ENCODE measurements at regions not wholly inside any gene's neighbourhood (a gene's known extent, or its start where the extent isn't known, plus 50 kb on each side); places are given as distances from the start of the nearest gene placed in this dataset.
"Not testable (repeated sequence)": the region's sequence is repeated elsewhere in the genome, so short reads cannot be mapped to it uniquely, and the experiment has no call there.

DNA sequence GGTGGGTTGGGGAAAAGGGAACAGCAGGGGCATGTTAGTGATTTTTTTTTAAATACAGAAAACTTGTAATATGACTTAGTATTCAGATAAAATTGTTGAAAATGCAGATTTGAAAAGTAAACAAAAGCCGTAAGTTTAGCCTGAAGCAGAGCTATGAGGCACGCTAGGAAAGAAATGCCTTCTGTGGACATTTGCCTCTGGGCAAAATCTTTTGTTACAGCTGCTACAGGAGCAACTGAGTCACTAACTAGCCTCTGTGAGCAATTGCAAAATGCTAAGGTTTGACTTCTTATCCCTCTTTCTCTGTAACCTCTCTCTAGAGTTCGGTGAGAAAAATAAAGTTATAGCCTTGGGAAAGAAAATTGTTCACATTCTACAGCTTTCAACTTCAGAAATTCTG, 350.0 kb downstream of the SLC7A11 start:
- Histone ChIP-seq H3K27me3 (no peaks in the 10 kb centered on the region), H3K36me3 (no peaks in the 10 kb centered on the region), H3K4me1 (no peaks in the 10 kb centered on the region), H3K9me3 (peaks cover 0 to 3% of the 10 kb centered on the region in 2 donors), H3K27ac (no peak overlapping the region), H3K4me3 (no peak overlapping the region)
- no peak for DNase-seq
- TF ChIP-seq, protein P1, sequence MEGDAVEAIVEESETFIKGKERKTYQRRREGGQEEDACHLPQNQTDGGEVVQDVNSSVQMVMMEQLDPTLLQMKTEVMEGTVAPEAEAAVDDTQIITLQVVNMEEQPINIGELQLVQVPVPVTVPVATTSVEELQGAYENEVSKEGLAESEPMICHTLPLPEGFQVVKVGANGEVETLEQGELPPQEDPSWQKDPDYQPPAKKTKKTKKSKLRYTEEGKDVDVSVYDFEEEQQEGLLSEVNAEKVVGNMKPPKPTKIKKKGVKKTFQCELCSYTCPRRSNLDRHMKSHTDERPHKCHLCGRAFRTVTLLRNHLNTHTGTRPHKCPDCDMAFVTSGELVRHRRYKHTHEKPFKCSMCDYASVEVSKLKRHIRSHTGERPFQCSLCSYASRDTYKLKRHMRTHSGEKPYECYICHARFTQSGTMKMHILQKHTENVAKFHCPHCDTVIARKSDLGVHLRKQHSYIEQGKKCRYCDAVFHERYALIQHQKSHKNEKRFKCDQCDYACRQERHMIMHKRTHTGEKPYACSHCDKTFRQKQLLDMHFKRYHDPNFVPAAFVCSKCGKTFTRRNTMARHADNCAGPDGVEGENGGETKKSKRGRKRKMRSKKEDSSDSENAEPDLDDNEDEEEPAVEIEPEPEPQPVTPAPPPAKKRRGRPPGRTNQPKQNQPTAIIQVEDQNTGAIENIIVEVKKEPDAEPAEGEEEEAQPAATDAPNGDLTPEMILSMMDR (IDR thresholded peaks at IDR 0.05) = no peak
- no peak for TF ChIP-seq POLR2A (IDR thresholded peaks at IDR 0.05)
- intact Hi-C loops (cut with DNase I; ENCODE audit: low total_unique reads) = no loop called here

DNA sequence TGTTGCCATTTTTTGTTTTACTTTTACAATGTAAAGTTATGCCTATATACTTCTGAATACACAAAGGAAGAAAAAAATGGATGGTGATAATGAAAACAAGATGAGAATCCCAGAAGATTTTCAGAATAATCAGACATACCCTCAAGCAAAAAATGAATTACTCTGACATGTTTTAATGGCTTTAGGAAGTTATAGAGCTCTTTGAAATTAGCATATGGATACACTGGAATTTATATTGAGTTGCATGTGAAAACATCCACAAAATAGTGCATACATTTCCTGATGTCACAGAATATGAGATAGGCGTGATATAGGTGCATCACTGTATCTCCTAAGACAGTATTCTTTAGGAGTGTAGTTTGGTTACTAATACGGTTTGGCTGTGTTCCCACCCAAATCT, 351.3 kb downstream of the SLC7A11 start:
- no peak for TF ChIP-seq POLR2A (IDR thresholded peaks at IDR 0.05)
- TF ChIP-seq, protein P1 (IDR thresholded peaks at IDR 0.05) = no peak
- H3K27me3 ChIP-seq = no peaks in the 10 kb centered on the region

DNA sequence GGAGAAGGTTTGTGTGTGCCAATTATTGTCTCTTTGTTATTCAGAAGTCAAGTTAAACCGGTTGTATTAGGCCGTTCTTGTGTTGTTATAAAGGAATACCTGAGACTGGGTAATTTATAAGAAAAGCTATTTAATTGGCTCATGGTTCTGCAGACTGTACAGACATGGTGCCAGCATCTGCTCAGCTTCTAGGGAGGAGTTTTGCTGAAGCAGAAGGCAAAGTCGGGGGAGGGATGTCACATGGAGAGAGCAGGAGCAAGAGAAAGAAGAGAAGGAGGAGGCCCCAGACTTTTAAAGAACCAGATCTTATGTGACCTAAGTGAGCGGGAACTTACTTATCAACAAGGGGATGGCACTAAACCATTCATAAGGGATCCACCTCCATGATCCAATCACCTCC, 349.3 kb upstream of the PCDH18 start:
- no peaks in the 10 kb centered on the region for H3K27me3 ChIP-seq
- no peak for DNase-seq
- no peaks in the 10 kb centered on the region for H3K9me3 ChIP-seq
- no peak for TF ChIP-seq POLR2A (IDR thresholded peaks at IDR 0.05)
- TF ChIP-seq, protein P1 (IDR thresholded peaks at IDR 0.05) = no peak
- no peak overlapping the region for H3K27ac ChIP-seq
- H3K4me1 ChIP-seq = no peaks in the 10 kb centered on the region
- H3K36me3 ChIP-seq = no peaks in the 10 kb centered on the region
- H3K4me3 ChIP-seq = no peak overlapping the region
- intact Hi-C loops (cut with DNase I; ENCODE audit: low total_unique reads) = no loop called here

More for the DNA sequence above, 351.3 kb downstream of the SLC7A11 start:
- no peak overlapping the region for H3K4me3 ChIP-seq
- DNase-seq = no peak
- H3K9me3 ChIP-seq = peaks cover 0 to 3% of the 10 kb centered on the region in 2 donors
- H3K4me1 ChIP-seq = no peaks in the 10 kb centered on the region
- H3K36me3 ChIP-seq = no peaks in the 10 kb centered on the region
- intact Hi-C loops (cut with DNase I; ENCODE audit: low total_unique reads) = no loop called here
- H3K27ac ChIP-seq = no peak overlapping the region

DNA sequence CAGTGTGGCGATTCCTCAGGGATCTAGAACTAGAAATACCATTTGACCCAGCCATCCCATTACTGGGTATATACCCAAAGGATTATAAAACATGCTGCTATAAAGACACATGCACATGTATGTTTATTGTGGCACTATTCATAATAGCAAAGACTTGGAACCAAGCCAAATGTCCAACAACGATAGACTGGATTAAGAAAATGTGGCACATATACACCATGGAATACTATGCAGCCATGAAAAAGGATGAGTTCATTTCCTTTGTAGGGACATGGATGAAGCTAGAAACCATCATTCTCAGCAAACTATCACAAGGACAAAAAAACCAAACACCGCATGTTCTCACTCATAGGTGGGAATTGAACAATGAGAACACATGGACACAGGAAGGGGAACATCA, 335.8 kb upstream of the PCDH18 start:
- H3K4me3 ChIP-seq; intact Hi-C loops (cut with DNase I; ENCODE audit: low total_unique reads); H3K9me3 ChIP-seq; DNase-seq; H3K4me1 ChIP-seq; H3K27me3 ChIP-seq; H3K36me3 ChIP-seq; H3K27ac ChIP-seq: not testable (repeated sequence)

DNA sequence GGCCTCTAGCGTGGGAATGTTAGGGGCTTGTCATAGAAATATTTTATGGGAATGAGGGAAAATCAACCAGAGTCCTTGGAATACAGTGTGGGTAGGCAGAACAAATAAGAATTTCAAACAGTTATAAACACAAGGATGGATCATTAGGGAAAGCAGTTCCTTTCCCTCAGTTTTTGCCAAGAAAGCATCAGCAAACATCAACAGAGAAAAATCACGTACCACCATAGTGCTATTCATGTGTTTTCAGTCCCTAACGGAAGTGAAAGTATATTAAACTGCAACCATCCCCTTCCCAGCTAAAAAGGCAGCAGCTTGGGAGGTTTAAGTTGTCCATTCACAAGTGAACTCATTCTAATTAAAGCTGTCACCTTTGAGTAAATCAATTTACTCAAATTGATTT, 334.4 kb upstream of the PCDH18 start:
- intact Hi-C loops (cut with DNase I; ENCODE audit: low total_unique reads) = no loop called here
- Histone ChIP-seq H3K36me3 (no peaks in the 10 kb centered on the region), H3K4me1 (no peaks in the 10 kb centered on the region), H3K27me3 (no peaks in the 10 kb centered on the region), H3K4me3 (no peak overlapping the region), H3K27ac (no peak overlapping the region), H3K9me3 (no peaks in the 10 kb centered on the region)
- TF ChIP-seq, protein P1 (IDR thresholded peaks at IDR 0.05) = no peak
- no peak for TF ChIP-seq POLR2A (IDR thresholded peaks at IDR 0.05)
- DNase-seq = no peak

DNA sequence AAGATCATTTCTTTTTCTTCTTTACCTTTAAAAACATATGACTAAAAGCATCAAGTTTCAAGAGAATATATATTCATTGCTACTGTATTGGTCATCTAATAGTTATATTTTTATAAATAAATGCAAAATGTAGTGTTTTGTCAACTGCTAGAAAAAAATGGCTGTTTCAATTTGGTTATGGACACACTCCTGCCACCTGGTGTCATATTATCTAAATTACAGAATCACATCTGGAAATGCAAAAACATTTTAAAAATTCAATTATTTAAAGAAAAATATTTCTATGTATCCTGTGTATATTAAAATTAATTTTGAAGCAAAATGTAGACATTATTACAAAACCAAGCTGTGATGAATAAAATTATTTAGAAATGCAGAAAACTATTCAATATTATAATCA, 329.4 kb upstream of the PCDH18 start:
- intact Hi-C loops (cut with DNase I; ENCODE audit: low total_unique reads) = no loop called here
- no peak for DNase-seq
- no peak overlapping the region for H3K4me3 ChIP-seq
- H3K27me3 ChIP-seq = no peaks in the 10 kb centered on the region
- no peaks in the 10 kb centered on the region for H3K36me3 ChIP-seq
- H3K27ac ChIP-seq = no peak overlapping the region
- no peaks in the 10 kb centered on the region for H3K4me1 ChIP-seq
- TF ChIP-seq POLR2A (IDR thresholded peaks at IDR 0.05) = no peak
- TF ChIP-seq, protein P1 (IDR thresholded peaks at IDR 0.05) = peak; percentile 30 to 58 (median 57)
- no peaks in the 10 kb centered on the region for H3K9me3 ChIP-seq
